ENCODE measurements at regions not wholly inside any gene's neighbourhood (a gene's known extent, or its start where the extent isn't known, plus 50 kb on each side); places are given as distances from the start of the nearest gene placed in this dataset.

DNA sequence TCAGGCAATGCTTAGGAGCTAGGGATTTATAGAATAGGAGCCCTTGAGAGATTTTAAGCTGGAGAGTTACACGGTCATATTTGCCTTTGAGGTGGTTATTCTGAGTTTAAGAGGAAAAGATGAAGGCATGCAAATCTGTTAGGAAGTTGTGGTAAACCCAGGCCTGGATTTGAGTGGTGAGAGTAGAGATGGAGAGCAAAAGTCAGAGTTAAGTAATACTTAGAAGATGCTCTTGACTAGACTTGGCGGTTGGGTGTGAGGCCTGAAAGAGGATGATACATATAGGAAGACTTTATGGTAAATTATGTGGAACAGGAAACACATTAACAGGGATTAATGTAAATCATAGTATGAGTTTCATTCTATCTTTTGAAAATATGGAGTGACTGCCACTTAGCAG, 136.0 kb upstream of the ARX start:
- TF ChIP-seq EZH2 (IDR thresholded peaks at IDR 0.05; ENCODE audit: borderline replicate concordance, low read depth, low read length, poor library complexity, severe bottlenecking): no peak
- TF ChIP-seq, protein P1, sequence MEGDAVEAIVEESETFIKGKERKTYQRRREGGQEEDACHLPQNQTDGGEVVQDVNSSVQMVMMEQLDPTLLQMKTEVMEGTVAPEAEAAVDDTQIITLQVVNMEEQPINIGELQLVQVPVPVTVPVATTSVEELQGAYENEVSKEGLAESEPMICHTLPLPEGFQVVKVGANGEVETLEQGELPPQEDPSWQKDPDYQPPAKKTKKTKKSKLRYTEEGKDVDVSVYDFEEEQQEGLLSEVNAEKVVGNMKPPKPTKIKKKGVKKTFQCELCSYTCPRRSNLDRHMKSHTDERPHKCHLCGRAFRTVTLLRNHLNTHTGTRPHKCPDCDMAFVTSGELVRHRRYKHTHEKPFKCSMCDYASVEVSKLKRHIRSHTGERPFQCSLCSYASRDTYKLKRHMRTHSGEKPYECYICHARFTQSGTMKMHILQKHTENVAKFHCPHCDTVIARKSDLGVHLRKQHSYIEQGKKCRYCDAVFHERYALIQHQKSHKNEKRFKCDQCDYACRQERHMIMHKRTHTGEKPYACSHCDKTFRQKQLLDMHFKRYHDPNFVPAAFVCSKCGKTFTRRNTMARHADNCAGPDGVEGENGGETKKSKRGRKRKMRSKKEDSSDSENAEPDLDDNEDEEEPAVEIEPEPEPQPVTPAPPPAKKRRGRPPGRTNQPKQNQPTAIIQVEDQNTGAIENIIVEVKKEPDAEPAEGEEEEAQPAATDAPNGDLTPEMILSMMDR (conservative IDR thresholded peaks at IDR 0.05; ENCODE audit: low read depth, low read length): no peak

Data from A673 (cell line).